ENCODE measurements at regions not wholly inside any gene's neighbourhood (a gene's known extent, or its start where the extent isn't known, plus 50 kb on each side); places are given as distances from the start of the nearest gene placed in this dataset.

- H3K27me3 Mint-ChIP-seq (ENCODE audit: unreplicated experiment) = peaks cover 2% of the 10 kb centered on the region
- no peak for DNase-seq
- peaks cover 6% of the 10 kb centered on the region for H3K36me3 Mint-ChIP-seq (ENCODE audit: unreplicated experiment)
- TF ChIP-seq CTCF (IDR thresholded peaks at IDR 0.05; ENCODE audit: partially characterized antibody, unreplicated experiment) = no peak
- no peak overlapping the region for H3K4me3 Mint-ChIP-seq (ENCODE audit: unreplicated experiment)
- no peak overlapping the region for H3K27ac Mint-ChIP-seq (ENCODE audit: unreplicated experiment)
- no peaks in the 10 kb centered on the region for H3K4me1 Mint-ChIP-seq (ENCODE audit: low read depth, unreplicated experiment)
- H3K9me3 Mint-ChIP-seq (ENCODE audit: unreplicated experiment) = no peaks in the 10 kb centered on the region
These were observed 64.8 kb downstream of the NPPC start for GRCh38 chr2:231861288-231861931.
